Ishikawa (cell line): ENCODE measurements at regions not wholly inside any gene's neighbourhood (a gene's known extent, or its start where the extent isn't known, plus 50 kb on each side); places are given as distances from the start of the nearest gene placed in this dataset.

Source experiments
- CREB1 ChIP-seq: IDR thresholded peaks from 2 replicates; pipeline ENCODE4 v1.6.1; 2012; ENCODE audit warnings: low read depth
- EGR1 ChIP-seq: IDR thresholded peaks from 2 replicates; pipeline ENCODE4 v1.6.1; 2012
- EP300 ChIP-seq: IDR thresholded peaks from 2 replicates; pipeline ENCODE4 v1.6.1; 2012; ENCODE audit warnings: borderline replicate concordance
- FOXM1 ChIP-seq: IDR thresholded peaks from 2 replicates; pipeline ENCODE4 v1.6.1; 2012; ENCODE audit warnings: low read depth, borderline replicate concordance
- RAD21 ChIP-seq: IDR thresholded peaks from 2 replicates; pipeline ENCODE4 v1.6.1; 2012; ENCODE audit warnings: low read depth
- TEAD4 ChIP-seq: IDR thresholded peaks from 2 replicates; pipeline ENCODE4 v1.6.1; 2012
- YY1 ChIP-seq: IDR thresholded peaks from 2 replicates; pipeline ENCODE4 v1.6.1; 2012; ENCODE audit warnings: low read depth
- ZBTB7A ChIP-seq: IDR thresholded peaks from 2 replicates; pipeline ENCODE4 v1.6.1; 2012; ENCODE audit warnings: low read depth
- TF ChIP-seq, protein P1 (sequence below): IDR thresholded peaks from 2 replicates; pipeline ENCODE4 v1.6.1; 2012
- TF ChIP-seq, protein P2 (sequence below): IDR thresholded peaks from 2 replicates; pipeline ENCODE4 v1.6.1; 2012; ENCODE audit warnings: low read depth, mild to moderate bottlenecking

DNA sequence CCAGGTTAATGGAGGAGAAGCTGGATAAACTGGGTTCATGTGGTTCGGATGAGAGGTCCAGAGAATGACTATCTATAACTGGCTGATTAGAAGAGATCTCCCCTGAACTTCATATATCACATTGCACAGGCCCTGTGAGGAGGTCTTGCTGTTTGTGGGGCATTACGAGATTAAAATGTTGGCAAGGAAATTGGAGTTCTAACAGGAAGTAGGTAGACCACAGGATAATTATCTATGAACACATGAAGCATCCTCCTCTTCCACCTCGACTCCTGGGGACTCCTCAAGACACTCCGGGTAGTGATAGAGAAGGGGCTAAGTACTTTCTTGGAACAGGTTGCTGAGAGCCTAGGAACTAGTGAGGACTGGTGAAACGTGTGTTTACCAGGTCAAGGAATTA lies 418.8 kb downstream of the KCNH5 start:
- TF ChIP-seq, protein P1, sequence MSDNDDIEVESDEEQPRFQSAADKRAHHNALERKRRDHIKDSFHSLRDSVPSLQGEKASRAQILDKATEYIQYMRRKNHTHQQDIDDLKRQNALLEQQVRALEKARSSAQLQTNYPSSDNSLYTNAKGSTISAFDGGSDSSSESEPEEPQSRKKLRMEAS: no peak
- TF ChIP-seq TEAD4 (no peak), RAD21 (no peak), YY1 (no peak), ZBTB7A (no peak), EGR1 (no peak), EP300 (no peak), CREB1 (no peak), FOXM1 (no peak)
- TF ChIP-seq, protein P2, sequence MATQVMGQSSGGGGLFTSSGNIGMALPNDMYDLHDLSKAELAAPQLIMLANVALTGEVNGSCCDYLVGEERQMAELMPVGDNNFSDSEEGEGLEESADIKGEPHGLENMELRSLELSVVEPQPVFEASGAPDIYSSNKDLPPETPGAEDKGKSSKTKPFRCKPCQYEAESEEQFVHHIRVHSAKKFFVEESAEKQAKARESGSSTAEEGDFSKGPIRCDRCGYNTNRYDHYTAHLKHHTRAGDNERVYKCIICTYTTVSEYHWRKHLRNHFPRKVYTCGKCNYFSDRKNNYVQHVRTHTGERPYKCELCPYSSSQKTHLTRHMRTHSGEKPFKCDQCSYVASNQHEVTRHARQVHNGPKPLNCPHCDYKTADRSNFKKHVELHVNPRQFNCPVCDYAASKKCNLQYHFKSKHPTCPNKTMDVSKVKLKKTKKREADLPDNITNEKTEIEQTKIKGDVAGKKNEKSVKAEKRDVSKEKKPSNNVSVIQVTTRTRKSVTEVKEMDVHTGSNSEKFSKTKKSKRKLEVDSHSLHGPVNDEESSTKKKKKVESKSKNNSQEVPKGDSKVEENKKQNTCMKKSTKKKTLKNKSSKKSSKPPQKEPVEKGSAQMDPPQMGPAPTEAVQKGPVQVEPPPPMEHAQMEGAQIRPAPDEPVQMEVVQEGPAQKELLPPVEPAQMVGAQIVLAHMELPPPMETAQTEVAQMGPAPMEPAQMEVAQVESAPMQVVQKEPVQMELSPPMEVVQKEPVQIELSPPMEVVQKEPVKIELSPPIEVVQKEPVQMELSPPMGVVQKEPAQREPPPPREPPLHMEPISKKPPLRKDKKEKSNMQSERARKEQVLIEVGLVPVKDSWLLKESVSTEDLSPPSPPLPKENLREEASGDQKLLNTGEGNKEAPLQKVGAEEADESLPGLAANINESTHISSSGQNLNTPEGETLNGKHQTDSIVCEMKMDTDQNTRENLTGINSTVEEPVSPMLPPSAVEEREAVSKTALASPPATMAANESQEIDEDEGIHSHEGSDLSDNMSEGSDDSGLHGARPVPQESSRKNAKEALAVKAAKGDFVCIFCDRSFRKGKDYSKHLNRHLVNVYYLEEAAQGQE: no peak
